ENCODE measurements at regions not wholly inside any gene's neighbourhood (a gene's known extent, or its start where the extent isn't known, plus 50 kb on each side); places are given as distances from the start of the nearest gene placed in this dataset.

DNA sequence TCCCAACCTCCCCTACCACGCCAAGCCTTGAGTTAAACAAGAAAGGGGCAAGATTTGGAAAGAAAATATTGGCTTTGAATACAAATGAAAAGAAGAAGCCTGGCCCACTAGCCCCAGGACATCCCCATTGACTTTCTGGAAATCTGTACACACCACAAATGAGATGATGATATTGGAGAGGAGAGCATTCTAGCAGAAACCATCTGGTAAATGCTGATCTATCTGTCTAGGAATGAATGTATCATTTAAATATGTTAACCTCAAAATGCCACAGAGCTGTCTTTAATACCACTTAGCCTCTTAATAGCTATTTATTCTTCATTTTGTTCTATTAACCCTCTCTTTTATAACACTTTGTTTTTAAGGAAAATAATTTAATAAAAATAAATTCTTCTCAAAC is 270.2 kb upstream of the PDE4D start:
- in situ Hi-C loops (cut with MboI; ENCODE audit: low pct_ligation_motif_present in 1 of 4, low pct_unique_long_range_greater_than_20kb in 1 of 4, low sequenced_read_pairs in 3 of 4) (loop anchor here in 2 of 4 donors (25.0 kb wide), 1 partner anchor 351 kb away; no protein-coding TSS in a partner anchor), intact Hi-C loops (cut with DNase I; ENCODE audit: low total_unique reads) (no loop called here)
- Histone ChIP-seq H3K9me3 (no peaks in the 10 kb centered on the region), H3K4me1 (no peaks in the 10 kb centered on the region), H3K27me3 (no peaks in the 10 kb centered on the region), H3K4me3 (no peak overlapping the region), H3K36me3 (no peaks in the 10 kb centered on the region), H3K27ac (no peak overlapping the region)
- TF ChIP-seq POLR2AphosphoS5 (IDR thresholded peaks at IDR 0.05) (no peak), POLR2A (IDR thresholded peaks at IDR 0.05) (no peak), EP300 (IDR thresholded peaks at IDR 0.05; ENCODE audit: low read depth) (no peak)
- TF ChIP-seq, protein P1, sequence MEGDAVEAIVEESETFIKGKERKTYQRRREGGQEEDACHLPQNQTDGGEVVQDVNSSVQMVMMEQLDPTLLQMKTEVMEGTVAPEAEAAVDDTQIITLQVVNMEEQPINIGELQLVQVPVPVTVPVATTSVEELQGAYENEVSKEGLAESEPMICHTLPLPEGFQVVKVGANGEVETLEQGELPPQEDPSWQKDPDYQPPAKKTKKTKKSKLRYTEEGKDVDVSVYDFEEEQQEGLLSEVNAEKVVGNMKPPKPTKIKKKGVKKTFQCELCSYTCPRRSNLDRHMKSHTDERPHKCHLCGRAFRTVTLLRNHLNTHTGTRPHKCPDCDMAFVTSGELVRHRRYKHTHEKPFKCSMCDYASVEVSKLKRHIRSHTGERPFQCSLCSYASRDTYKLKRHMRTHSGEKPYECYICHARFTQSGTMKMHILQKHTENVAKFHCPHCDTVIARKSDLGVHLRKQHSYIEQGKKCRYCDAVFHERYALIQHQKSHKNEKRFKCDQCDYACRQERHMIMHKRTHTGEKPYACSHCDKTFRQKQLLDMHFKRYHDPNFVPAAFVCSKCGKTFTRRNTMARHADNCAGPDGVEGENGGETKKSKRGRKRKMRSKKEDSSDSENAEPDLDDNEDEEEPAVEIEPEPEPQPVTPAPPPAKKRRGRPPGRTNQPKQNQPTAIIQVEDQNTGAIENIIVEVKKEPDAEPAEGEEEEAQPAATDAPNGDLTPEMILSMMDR (IDR thresholded peaks at IDR 0.05) = no peak
- DNase-seq = no peak
- 77% methylated on average over 1 of the region's 1 CpG; no CpG with 5 or more reads in 1 of the 2 donors for WGBS, 2 donors (ENCODE audit: low coverage in 1 of 2)

DNA sequence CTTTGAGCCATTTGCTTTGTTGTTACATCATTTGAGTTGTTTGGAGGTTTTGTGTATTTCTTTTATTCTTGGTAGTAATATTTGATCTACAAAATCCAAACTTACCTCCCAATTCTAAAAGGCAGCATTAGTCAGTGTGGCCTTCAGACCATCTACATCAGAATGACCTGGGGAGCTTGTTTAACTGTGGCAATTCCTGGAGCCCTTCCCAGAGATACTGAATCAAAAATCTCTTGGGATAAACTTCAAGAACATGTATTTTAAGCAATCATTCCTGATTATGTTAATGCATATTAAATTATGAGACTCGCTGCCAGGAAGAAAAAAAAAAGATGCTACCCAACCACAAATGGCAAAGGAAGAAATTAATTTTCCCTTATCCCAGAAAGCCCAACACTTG is 268.9 kb upstream of the PDE4D start:
- in situ Hi-C loops (cut with MboI; ENCODE audit: low pct_ligation_motif_present in 1 of 4, low pct_unique_long_range_greater_than_20kb in 1 of 4, low sequenced_read_pairs in 3 of 4) (loop anchor here in 2 of 4 donors (25.0 kb wide), 1 partner anchor 350 kb away; no protein-coding TSS in a partner anchor), intact Hi-C loops (cut with DNase I; ENCODE audit: low total_unique reads) (no loop called here)
- DNase-seq = no peak
- H3K4me3 ChIP-seq = no peak overlapping the region
- no peaks in the 10 kb centered on the region for H3K9me3 ChIP-seq
- H3K27ac ChIP-seq = no peak overlapping the region
- WGBS, 2 donors (ENCODE audit: low coverage in 1 of 2) = 81 to 88% methylated on average over 1 of the region's 1 CpG
- no peaks in the 10 kb centered on the region for H3K4me1 ChIP-seq
- H3K36me3 ChIP-seq = no peaks in the 10 kb centered on the region
- H3K27me3 ChIP-seq = no peaks in the 10 kb centered on the region
- TF ChIP-seq POLR2A (IDR thresholded peaks at IDR 0.05) (no peak), EP300 (IDR thresholded peaks at IDR 0.05; ENCODE audit: low read depth) (no peak), POLR2AphosphoS5 (IDR thresholded peaks at IDR 0.05) (no peak)
- TF ChIP-seq, protein P1 (IDR thresholded peaks at IDR 0.05) = no peak

DNA sequence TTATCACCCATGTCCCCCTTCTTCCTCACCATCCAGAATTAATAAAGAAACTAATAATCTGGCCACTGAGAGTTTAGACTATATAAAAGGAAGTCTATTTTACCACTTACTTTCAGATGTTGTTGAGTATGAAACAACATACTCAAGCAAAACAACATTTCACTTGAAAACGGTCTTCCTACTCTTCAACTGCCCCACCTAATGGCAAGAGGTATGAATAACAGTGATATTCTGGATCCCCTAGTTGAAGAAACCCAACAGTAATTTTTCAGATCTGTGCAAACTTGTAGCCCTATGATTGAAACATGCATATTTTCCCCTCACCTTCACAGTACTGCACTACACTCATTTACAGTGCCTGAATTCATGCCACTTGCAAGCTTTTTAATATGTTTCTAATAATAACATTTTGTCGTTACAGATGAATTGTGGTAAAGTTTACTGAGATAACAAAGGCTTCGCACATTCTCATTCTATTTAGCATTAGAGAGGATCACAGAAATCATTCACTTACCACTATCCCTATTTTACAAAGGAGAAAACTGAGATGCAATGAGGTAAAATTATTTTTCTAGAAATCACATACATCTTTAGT is 267.9 kb upstream of the PDE4D start:
- 63 to 64% methylated on average over 3 of the region's 3 CpGs for WGBS, 2 donors (ENCODE audit: low coverage in 1 of 2)
- H3K4me3 ChIP-seq = no peak overlapping the region
- no peaks in the 10 kb centered on the region for H3K9me3 ChIP-seq
- in situ Hi-C loops (cut with MboI; ENCODE audit: low pct_ligation_motif_present in 1 of 4, low pct_unique_long_range_greater_than_20kb in 1 of 4, low sequenced_read_pairs in 3 of 4) = loop anchor here in 2 of 4 donors (25.0 kb wide), 1 partner anchor 349 kb away; no protein-coding TSS in a partner anchor
- H3K4me1 ChIP-seq = no peaks in the 10 kb centered on the region
- no peaks in the 10 kb centered on the region for H3K36me3 ChIP-seq
- H3K27ac ChIP-seq = no peak overlapping the region
- H3K27me3 ChIP-seq = no peaks in the 10 kb centered on the region
- intact Hi-C loops (cut with DNase I; ENCODE audit: low total_unique reads) = no loop called here
- TF ChIP-seq POLR2A (IDR thresholded peaks at IDR 0.05) (no peak), POLR2AphosphoS5 (IDR thresholded peaks at IDR 0.05) (no peak), EP300 (IDR thresholded peaks at IDR 0.05; ENCODE audit: low read depth) (no peak)
- TF ChIP-seq, protein P1 (IDR thresholded peaks at IDR 0.05) = peak in 3 of 5 experiments; percentile 26 to 39 (median 29)
- no peak for DNase-seq

DNA sequence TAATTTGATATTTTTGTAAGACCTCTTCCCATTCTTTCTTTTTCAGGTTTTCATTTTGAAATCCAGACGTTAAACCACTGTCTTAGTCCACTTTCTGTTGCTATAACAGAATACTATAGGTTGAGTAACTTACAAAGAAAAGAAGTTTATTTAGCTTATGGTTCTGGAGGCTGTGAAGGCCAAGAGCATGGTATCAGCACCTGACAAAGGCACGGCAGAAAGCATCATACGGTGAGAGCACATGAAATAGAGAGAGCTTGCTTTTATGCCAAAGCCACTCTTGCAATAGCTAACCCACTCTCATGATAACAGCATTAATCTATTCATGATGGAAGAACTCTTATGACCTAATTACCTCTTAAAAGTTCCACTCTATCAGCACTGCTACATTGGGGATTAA is 255.6 kb upstream of the PDE4D start:
- Histone ChIP-seq H3K4me3 (no peak overlapping the region), H3K27me3 (no peaks in the 10 kb centered on the region), H3K4me1 (no peaks in the 10 kb centered on the region), H3K9me3 (no peaks in the 10 kb centered on the region), H3K36me3 (no peaks in the 10 kb centered on the region), H3K27ac (no peak overlapping the region)
- intact Hi-C loops (cut with DNase I; ENCODE audit: low total_unique reads) (no loop called here), in situ Hi-C loops (cut with MboI; ENCODE audit: low pct_ligation_motif_present in 1 of 4, low pct_unique_long_range_greater_than_20kb in 1 of 4, low sequenced_read_pairs in 3 of 4) (no loop called here)
- WGBS, 2 donors (ENCODE audit: low coverage in 1 of 2) = 58 to 71% methylated on average over 3 of the region's 3 CpGs
- TF ChIP-seq EP300 (IDR thresholded peaks at IDR 0.05; ENCODE audit: low read depth) (no peak), POLR2AphosphoS5 (IDR thresholded peaks at IDR 0.05) (no peak), POLR2A (IDR thresholded peaks at IDR 0.05) (no peak)
- TF ChIP-seq, protein P1 (IDR thresholded peaks at IDR 0.05) = no peak
- no peak for DNase-seq

Data from transverse colon (tissue), 4 donors.